ENCODE measurements at regions not wholly inside any gene's neighbourhood (a gene's known extent, or its start where the extent isn't known, plus 50 kb on each side); places are given as distances from the start of the nearest gene placed in this dataset.
"Not testable (repeated sequence)": the region's sequence is repeated elsewhere in the genome, so short reads cannot be mapped to it uniquely, and the experiment has no call there.

DNA sequence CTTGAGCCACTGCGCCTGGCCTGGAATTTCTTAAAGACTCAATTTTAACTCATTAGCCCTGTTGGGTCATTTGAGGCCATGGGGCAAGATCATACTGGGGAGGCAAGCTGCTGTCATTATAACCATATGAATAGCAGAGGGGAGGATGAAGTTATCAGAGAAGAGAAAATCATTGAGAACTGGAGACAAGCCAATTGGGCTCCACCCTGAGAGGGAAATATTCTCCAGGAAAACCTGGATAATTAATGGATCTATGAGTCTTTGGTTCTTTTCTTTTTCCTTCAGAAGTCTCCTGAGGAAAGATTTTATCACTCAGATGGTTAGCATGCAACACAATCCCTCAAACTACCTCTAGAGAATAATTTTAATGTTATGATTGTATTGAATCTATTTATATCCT, 569.6 kb upstream of the TUSC1 start:
- DNase-seq (ENCODE audit: low read depth in 1 of 2, low spot score in 1 of 2): no peak

DNA sequence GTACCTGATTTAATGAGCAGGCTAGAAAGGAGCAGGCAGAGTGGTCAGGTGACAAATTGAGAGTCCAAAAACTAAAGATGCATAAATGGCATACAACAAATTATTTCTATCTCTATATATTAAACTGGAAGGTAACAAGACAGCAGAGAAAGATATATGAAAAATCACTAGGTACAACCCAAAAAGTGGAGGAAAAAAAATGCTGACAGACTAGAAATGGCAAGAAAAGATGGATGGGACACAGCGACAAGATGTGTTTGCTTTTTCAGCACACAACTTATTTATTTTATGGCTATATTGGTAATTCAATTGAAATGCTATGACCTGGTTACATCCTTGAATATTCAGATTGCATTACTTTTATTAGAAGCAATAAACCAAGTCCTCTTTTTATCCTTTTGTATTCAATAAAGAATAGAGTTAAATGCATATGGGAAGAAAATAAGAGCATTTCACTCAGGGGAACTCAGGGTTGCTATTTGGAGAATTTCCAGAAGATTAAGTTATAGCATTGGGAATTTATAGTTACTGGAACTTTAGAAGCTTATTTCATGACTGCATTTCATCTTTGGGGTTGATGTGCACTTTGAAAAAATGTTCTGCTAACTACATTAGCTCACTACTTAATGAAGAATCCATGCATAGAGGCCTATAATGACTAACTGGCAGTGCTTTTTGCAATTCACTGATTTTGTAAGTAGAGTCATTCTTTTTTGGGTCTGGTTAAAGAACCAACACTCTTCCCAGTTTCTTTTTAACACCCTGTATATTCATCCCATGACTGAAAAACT, 566.6 kb upstream of the TUSC1 start:
- no peak for DNase-seq (ENCODE audit: low read depth in 1 of 2, low spot score in 1 of 2)

DNA sequence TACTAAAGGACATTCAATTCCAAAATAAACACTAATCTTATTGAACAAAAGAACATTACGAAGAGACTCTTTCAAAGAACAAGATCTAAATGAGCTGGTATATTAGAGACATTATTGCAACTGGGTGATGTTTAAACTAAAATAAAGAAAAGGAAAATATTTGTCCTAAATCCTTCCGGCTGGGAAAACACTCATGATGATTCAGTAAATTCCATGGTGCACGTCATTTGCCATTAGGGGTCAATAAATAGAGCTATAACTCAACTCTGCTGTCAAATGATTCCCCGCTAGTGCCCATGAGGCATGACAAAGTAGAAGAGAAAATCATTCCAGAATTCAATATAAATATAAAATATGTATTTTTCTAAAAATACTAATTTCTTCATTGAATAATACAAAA, 565.5 kb upstream of the TUSC1 start:
- no peak for DNase-seq (ENCODE audit: low read depth in 1 of 2, low spot score in 1 of 2)

DNA sequence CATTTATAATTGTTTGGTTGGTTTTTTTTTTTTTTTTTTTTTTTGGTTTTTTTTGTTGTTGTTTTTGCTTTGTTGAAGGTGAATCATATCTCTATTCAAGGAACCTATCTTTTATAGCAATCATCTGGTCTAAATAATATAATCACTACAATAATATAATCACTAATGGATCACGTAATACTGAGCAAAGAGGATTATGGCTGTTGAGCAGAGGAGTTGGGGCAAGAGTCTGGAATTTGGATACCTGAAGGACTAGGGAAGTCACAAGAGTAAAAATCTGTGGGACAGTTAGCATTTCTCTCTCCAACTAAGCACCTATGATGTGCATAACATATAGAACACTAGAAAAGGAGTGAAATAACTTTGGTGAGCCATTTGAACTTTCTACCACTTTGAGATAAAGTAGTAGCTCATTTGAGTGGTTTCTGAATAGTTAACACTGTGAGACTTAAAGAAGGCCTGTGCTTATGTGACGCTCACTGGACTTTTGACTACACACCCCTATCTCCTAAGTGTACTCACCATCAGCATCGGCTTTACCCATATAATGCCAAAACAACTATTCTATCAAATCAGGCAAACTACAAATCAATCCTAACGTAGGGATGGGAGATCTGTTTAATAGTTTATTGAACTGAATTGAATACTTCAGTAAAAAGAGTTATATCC, 564.9 kb upstream of the TUSC1 start:
- DNase-seq (ENCODE audit: low read depth in 1 of 2, low spot score in 1 of 2): no peak

DNA sequence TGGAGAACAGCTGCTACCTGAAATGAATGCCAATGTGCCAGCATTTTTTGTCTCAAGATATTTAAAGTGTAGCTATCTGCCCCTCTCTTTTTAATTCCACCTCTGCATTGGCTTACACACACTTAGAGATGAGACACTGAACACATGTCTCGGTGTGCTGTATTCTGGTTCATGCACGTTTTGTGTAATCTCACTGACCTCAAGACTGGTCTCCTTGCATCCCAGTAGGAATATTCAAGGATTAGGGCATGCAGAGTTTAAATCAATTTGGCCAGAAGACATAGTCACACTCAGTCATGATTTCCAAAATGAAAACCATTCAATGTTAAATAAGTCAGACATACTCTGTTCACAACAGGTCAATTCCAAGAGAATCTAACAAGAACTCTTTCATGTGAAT, 561.8 kb upstream of the TUSC1 start:
- DNase-seq (ENCODE audit: low read depth in 1 of 2, low spot score in 1 of 2): no peak

DNA sequence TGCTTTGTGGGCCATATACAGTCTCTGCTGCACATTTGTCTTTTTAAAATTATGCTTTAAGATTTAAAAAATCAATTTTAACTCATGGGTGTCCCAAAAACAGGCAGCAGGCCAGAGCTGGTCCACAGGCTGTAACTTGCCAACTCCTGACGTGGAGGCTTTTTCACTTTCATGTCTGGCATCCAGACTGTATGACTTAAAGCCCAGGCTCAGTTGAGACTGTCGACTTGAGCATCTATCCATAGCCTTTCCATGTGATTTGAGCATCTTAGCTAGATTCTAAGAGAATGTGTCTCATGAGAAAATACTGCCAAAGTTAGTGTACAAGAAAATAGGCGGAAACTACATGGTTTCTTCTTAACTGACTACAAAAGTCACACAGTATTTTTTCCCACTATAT, 559.0 kb upstream of the TUSC1 start:
- DNase-seq (ENCODE audit: low read depth in 1 of 2, low spot score in 1 of 2): no peak

DNA sequence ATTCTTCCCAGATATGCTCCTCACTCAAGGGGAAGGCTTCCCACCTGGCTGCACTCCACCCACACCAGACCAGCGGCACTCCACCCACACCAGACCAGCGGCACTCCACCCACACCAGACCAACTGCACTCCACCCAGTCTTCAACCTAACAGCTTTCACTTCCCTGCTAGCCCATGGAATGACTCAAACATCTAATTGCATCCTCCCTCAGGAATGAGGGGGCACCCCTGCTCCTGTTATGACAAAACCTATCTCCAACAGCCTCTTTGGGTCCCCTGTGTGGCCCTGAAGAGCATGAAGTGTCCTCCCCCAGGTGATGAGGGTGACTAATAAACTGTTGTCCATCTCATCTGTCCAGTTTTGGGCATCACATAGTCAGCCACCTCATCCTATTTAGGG, 556.6 kb upstream of the TUSC1 start:
- no peak for DNase-seq (ENCODE audit: low read depth in 1 of 2, low spot score in 1 of 2)

DNA sequence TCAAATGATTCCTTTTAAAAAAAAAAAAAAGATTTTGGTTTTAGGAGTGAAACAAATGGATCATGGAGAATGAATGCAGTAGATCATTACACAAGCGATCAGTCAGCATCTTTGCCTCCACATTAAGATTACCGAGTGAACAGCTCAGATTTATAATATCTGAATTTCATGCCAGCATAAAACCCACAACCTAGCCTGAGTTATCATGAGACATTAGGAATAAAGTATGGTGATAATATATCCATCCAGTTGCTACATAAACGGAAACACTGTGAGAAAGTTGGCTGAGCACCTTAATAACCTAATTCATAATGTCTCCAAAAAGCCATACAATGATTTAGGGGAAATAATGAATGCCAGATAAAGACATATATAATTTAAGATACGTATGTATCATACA, 553.1 kb upstream of the TUSC1 start:
- no peak for DNase-seq (ENCODE audit: low read depth in 1 of 2, low spot score in 1 of 2)

DNA sequence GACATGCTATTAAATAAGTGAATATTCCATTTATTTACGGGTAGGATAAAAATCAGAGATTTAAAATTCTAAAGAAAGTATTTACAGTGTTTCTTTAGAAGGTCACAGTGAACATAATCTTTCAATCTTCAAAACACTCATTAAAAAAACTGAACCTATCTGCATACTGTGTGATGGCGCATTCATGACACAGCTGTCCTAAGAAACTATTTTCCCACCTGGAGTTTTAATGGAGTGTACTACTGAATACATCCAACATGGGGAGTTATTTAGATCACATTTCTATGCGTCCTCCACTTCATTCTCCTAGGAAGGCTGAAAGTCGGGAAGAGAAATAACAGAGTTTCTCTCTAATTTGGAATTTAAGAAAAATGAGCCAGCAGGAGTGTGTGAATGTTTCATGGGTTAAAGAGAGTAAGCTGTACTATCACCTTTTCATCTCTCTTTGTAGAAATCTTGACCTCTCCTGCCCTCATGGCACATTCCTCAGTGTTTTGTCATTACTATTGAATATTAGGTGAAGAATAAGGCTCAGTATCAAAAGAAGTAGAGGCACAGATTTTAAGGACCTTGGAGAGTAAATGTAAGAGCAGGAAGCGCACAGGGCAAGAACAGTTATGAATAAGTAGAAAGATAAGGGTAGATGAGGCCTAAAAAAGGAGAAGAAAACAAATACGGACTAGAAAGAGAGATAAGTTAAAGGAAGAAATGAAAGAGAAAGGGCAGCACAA, 551.2 kb upstream of the TUSC1 start:
- no peak for DNase-seq (ENCODE audit: low read depth in 1 of 2, low spot score in 1 of 2)

DNA sequence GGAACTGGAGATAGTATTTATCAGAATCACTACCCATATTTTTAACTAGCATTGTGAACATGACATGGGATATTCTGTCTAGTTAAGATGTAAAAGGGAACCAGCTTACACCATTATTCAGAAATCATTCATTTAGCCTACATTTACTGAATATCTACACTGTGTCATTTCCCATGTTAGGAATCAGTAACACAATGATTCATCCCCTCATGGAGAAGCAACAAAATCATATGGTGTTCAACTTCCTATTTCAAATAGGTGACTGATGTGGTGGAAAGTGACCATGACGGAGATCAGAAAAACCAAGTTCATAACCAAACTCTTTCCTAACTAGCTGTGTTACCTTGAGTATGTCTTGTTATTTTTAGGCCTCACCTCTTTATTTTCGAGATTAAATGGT, 550.0 kb upstream of the TUSC1 start:
- DNase-seq (ENCODE audit: low read depth in 1 of 2, low spot score in 1 of 2): no peak

DNA sequence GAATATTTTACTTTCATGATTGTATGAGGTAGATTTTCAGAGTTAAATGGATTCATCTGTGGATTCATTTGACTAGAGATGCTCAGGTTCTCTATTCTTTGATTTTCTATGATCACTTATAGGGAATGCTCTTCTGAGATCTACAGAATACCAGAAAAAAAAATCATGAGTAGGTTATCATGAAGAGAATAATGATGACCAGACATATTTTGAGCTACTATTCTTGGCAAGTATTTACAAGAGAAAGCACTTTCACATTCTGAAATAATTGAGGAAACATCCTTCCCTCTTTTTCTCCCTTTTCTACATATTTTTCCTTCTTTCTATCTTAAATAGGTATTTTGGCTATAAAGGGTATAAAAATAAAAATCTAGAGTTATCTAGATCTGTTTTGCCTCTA, 543.0 kb upstream of the TUSC1 start:
- no peak for DNase-seq (ENCODE audit: low read depth in 1 of 2, low spot score in 1 of 2)

DNA sequence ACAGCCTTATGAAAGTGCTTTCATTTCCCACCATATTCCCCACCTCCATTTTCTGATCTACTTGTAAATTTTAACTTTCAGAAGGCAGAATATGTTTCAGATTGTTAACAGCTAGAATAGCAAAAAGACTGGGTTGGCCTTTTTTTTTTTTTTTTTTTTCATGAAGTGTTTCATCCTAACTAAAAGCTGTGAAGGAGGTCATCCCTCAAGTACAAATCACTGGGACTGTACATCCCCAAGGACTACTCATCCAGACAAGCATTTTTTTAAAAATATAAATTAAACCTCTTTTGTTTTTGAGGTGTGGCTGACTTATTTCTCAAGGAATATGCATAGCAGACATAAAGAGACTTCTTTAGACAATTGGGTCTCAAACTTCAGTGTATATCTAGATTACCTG, 542.1 kb upstream of the TUSC1 start:
- no peak for DNase-seq (ENCODE audit: low read depth in 1 of 2, low spot score in 1 of 2)

DNA sequence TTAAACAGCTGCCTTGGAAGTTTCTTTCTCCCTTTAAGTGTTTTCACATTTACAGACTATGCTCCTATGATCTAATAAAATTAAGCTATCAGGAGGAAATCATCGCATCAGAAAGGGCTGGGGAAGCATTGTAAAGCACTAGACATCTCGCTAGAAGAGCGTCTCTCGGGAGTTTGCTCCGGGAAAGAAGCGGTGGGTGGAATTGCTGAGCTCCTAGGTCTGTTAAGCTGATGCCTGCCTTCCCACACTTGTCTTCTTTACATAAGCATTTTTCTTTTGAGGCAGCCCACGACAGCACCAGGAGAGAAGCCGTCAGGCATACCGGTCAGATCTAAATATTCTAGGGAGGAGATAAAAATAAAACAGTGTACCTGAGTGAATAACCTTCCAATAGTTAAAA, 541.7 kb upstream of the TUSC1 start:
- DNase-seq (ENCODE audit: low read depth in 1 of 2, low spot score in 1 of 2): no peak

DNA sequence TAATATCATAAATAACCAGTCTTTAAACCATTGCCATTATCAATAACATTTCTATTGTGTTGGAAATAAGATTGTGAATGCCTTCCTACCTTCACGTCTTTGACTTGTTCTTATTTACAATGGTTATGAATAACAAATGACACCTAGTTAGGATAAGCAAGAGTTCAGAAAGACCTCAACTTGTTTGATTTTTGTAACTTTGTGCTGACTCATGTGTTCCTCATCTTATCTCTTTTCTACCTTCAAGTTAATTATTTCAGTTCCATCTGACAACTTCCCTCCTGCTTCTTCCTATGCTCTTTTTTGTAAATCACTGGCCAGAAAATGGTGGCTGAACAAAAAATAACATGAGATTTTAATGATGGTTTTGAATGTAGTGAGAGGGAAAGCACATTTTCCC, 538.5 kb upstream of the TUSC1 start:
- no peak for DNase-seq (ENCODE audit: low read depth in 1 of 2, low spot score in 1 of 2)

DNA sequence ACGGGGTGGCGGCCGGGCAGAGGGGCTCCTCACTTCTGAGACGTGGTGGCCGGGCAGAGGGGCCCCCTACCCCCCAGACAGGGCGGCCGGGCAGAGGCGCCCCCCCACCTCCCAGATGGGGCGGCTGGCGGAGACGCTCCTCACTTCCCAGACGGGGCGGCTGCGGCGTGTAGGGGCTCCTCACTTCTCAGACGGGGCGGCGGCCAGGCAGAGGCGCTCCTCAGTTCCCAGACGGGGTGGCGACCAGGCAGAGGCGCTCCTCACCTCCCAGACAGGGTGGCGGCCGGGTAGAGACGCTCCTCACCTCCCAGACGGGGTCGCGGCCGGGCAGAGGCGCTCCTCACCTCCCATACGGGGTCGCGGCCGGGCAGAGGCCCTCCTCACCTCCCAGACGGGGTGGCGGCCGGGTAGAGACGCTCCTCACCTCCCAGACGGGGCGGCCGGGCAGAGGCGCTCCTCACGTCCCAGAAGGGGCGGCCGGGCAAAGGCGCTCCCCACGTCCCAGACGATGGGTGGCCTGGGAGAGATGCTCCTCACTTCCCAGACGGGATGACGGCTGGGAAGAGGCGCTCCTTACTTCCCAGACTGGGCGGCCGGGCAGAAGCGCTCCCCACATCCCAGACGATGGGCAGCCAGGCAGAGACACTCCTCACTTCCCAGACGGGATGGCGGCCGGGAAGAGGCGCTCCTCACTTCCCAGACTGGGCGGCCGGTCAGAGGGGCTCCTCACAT, 536.6 kb upstream of the TUSC1 start:
- DNase-seq (ENCODE audit: low read depth in 1 of 2, low spot score in 1 of 2): not testable (repeated sequence)

DNA sequence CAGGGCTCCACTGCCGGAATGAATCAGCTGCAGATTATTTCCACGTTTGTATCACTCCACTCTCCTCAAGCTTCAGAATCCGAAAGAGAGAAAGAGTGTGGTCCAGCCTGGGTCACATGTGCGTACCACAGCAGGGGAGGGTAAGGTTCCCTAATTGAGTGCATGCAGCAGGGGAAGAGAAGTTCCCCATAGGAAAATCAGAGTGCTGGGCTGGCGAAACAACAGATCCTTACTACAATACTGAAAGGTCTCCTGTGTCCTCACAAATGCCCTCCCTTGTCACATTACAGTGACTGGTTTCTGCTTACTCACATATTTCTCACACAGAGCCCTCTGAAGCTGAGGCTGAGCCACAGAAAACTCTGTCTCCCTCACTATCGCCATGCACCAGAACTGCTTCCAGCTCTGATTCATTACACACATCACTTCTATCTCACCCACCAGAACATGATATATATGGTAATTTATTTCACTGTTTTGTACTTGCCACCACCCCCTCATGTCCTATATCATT, 532.2 kb upstream of the TUSC1 start:
- DNase-seq (ENCODE audit: low read depth in 1 of 2, low spot score in 1 of 2): no peak

DNA sequence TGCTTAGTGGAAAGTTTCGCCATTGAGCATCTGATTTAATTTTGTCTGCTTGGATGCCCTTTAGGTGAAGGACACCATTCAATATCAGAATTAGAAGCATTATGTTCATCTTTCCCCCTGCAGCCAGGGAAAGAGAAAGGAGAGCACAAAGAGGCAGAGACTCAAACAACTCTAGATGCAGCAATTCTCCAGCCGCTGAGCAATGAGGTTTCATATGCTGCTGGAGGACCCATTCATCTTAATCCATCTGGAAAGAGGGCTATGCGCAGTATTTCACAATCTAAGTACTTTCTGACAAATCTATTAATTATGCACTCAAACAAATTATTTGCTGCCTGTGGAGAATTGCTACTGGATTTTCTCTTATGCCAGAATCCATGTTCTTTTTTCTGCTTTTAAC, 527.0 kb upstream of the TUSC1 start:
- DNase-seq (ENCODE audit: low read depth in 1 of 2, low spot score in 1 of 2): no peak

DNA sequence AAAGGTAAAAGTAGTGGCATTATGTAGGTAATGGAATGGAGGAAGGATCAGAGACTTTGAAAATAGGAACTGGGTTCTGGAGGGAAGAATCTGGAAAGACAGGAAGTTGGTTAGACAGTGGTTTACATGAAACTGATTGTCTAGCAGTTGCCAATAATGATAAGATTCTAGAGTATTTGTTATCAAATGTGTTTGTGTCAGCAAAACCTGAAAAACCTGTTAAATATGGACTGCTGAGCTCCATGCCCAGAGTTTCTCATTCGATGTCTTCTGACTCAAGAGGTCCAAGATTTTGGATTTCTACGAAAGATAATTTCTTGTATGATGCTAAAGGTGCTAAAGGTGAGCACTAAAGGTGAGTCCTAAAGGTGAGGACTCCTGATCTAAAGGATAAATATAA, 515.0 kb upstream of the TUSC1 start:
- no peak for DNase-seq (ENCODE audit: low read depth in 1 of 2, low spot score in 1 of 2)

DNA sequence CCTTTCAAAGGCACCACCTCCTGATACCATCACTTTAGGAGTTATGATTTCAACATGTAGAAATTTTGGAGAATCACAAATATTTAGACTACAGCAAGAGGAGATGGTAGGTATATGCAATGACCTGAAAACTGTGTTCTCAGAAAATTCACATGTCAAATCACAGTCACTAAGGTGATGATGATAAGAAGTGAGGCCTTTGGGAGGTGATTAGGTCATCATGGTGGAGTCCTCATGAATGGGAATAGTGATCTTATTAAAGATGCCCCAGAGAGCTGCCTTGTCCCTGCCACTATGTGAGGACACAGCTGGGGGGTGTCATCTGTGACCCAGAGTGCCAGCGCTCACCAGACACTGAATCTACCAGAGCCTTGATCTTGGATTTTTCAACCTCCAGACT, 513.5 kb upstream of the TUSC1 start:
- DNase-seq (ENCODE audit: low read depth in 1 of 2, low spot score in 1 of 2): no peak

DNA sequence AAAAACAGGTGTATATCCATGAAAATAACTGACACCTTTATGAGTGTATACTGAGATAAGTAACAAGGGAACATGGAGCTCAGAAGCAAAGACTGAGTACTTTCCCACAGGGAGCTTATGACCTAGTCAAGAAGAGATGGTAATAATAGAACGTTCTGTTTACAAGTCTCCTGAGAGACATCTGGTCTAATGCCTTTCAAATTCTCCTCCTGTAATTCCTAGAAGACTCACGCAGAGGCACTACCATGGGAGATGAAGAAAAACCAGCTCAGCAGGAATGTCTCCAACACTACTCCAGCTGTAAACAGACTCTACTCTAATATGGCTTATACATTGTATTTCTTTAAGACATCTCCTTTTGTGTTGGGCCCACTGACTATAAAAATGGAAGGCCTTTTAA, 503.6 kb upstream of the TUSC1 start:
- no peak for DNase-seq (ENCODE audit: low read depth in 1 of 2, low spot score in 1 of 2)

DNA sequence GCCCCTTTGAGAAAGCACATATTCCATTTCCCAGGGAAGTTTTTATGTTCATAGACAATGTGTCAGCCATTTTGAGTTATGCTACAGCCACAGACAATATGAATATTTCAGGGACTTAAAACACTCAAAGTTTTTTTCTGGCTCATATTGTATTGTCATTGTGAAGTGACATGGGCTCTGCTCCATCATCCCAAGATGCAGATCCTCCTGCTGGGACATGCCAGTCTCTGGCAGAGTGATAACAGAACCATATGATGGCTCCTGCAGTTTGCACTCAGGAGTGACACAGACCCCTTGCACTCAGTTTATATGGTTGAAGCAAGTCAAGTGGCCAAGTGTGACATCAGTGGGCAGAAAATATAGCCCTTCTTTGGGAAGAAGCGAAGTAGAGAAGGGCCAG, 498.4 kb upstream of the TUSC1 start:
- DNase-seq (ENCODE audit: low read depth in 1 of 2, low spot score in 1 of 2): no peak

DNA sequence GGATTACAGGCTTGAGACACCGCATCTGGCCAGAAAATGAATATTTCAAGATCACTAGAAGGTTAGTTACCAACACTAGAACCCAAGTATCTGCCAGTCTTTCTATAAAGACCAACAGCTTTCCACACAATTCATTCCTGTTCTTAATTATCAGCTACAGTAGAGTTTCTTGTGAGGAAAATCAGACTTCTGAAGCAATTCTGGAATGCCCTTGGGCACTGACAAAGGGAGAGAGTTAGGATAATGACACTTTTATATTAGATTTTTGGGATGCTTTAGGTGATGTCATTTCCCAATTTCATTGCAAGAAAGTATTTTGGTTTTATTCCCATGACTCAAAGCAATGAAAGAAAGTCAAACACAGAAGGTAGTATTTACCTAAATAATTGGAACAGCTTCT, 497.0 kb upstream of the TUSC1 start:
- no peak for DNase-seq (ENCODE audit: low read depth in 1 of 2, low spot score in 1 of 2)
